Brain microvascular endothelial cell (primary cell): ENCODE measurements at regions not wholly inside any gene's neighbourhood (a gene's known extent, or its start where the extent isn't known, plus 50 kb on each side); places are given as distances from the start of the nearest gene placed in this dataset.

Experiments
- DNase-seq: peaks from one replicate; pipeline ENCODE4 v3.0.0-alpha.2; 2020
- H3K27ac ChIP-seq: fragments of 250-450 bp; sonication (Bioruptor Pico); 2 replicates; pipeline ENCODE4 v1.5.1; 2020; ENCODE audit warnings: mild to moderate bottlenecking, moderate library complexity
- H3K27me3 ChIP-seq: fragments of 250-450 bp; sonication (Bioruptor Pico); replicated peaks from 2 replicates; pipeline ENCODE4 v1.5.1; 2020; ENCODE audit warnings: mild to moderate bottlenecking
- H3K36me3 ChIP-seq: fragments of 250-450 bp; sonication (Bioruptor Pico); replicated peaks from 2 replicates; pipeline ENCODE4 v1.5.1; 2020; ENCODE audit warnings: mild to moderate bottlenecking
- H3K4me3 ChIP-seq: 2 replicates; pipeline ENCODE4 v1.5.1; 2011; ENCODE audit warnings: low read depth, mild to moderate bottlenecking, control low read depth, low read length, moderate library complexity
- in situ Hi-C: cut with HindIII; loops from 2 replicates; pipeline ENCODE4 v1.10.0; 2017; ENCODE audit warnings: low sequenced_read_pairs, low pct_ligation_motif_present
- TF ChIP-seq, protein P1 (sequence below): IDR thresholded peaks from 2 replicates; pipeline ENCODE4 v1.5.1; 2011; ENCODE audit warnings: low read depth, mild to moderate bottlenecking, moderate library complexity, low read length, control low read depth, inconsistent platforms; ENCODE audit errors: missing control alignments

DNA sequence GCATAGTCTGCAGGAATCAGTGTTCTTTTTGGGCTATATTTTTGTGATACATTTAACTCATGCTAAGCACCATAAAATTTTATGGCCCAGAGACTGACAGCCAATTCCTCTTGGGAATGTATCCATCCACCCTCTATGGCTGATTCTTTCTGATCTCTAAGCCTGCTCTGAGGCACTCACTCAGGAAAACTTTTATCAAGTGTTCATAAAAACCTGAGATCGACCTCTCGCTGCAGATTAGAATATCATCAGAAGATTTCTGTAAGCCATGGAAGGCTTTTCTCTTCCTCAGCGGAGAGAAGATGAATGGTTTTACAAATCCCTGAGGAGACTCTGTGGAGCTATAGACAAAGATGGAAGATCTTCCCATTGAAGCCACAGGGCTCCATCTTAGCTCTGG is 489.8 kb upstream of the GHITM start:
- TF ChIP-seq, protein P1, sequence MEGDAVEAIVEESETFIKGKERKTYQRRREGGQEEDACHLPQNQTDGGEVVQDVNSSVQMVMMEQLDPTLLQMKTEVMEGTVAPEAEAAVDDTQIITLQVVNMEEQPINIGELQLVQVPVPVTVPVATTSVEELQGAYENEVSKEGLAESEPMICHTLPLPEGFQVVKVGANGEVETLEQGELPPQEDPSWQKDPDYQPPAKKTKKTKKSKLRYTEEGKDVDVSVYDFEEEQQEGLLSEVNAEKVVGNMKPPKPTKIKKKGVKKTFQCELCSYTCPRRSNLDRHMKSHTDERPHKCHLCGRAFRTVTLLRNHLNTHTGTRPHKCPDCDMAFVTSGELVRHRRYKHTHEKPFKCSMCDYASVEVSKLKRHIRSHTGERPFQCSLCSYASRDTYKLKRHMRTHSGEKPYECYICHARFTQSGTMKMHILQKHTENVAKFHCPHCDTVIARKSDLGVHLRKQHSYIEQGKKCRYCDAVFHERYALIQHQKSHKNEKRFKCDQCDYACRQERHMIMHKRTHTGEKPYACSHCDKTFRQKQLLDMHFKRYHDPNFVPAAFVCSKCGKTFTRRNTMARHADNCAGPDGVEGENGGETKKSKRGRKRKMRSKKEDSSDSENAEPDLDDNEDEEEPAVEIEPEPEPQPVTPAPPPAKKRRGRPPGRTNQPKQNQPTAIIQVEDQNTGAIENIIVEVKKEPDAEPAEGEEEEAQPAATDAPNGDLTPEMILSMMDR, result no peak
- no peaks in the 10 kb centered on the region for H3K36me3 ChIP-seq
- no peak overlapping the region for H3K4me3 ChIP-seq
- in situ Hi-C loops, result no loop called here
- H3K27ac ChIP-seq, result no peak overlapping the region
- H3K27me3 ChIP-seq, result no peaks in the 10 kb centered on the region
- no peak for DNase-seq

DNA sequence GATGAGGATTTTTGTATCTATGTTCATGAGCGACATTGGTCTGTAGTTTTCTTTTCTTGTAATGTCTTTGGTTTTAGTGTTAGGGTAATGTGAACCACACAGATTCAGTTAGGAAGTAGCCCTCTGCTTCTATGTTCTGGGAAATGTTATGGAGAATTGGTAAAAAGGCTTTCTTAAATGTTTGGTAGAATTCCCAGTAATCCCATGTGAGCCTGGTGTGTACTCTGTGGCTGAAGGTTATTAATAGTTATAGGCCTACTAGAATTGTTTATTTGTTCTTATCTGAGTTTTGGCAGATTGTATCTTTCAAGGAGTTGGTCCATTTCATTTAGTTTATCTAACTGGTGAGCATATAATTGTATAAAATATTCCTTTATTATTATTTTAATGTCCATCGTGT is 484.6 kb upstream of the GHITM start:
- Histone ChIP-seq H3K4me3 (no peak overlapping the region), H3K27me3 (no peaks in the 10 kb centered on the region), H3K36me3 (no peaks in the 10 kb centered on the region), H3K27ac (no peak overlapping the region)
- in situ Hi-C loops, result no loop called here
- TF ChIP-seq, protein P1, result no peak
- no peak for DNase-seq

DNA sequence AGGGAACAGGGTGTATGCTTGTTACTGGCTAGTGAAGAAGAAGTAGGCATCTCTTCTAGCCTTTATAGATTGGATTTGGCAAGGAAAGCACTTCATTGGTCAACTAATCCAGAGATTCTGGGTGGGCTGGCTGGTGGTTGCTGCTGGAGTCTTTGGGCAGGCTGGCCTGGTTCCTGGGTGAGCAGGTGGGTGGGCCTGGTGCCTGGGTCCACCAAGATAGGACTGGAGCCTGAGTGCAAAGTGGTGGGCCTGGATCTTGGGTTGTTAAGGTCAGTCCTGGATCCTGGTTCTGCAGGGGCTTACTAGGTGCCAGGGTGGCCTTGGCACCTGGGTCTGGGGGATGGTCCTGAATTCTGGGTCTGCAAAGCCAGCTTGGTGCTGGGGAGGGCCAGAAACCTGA is 482.4 kb upstream of the GHITM start:
- no peaks in the 10 kb centered on the region for H3K27me3 ChIP-seq
- TF ChIP-seq, protein P1, result no peak
- DNase-seq, result no peak
- no peaks in the 10 kb centered on the region for H3K36me3 ChIP-seq
- in situ Hi-C loops, result no loop called here
- no peak overlapping the region for H3K27ac ChIP-seq
- no peak overlapping the region for H3K4me3 ChIP-seq

DNA sequence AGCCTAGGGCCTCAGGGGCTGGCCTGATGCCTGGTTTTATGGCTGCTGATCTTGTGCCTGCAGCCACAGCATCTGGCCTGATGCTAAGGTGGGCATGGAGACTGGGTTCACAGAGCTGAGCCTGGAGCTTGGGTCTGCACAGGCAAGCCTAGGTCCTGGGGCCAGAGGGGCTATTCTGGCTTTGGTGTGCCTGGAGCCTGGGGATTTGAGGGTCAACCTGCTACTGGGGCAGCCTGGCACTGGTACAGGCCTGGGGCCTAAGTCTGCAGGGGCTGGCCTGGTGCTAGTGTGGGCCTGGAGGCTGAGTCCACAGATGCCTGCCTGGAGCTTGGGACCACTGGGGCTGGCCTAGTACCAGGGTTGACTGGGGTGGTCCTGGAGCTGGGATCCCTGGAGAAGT is 481.8 kb upstream of the GHITM start:
- H3K36me3 ChIP-seq, result no peaks in the 10 kb centered on the region
- no peak overlapping the region for H3K27ac ChIP-seq
- H3K4me3 ChIP-seq, result no peak overlapping the region
- DNase-seq, result no peak
- no peaks in the 10 kb centered on the region for H3K27me3 ChIP-seq
- TF ChIP-seq, protein P1, result no peak
- in situ Hi-C loops, result no loop called here

DNA sequence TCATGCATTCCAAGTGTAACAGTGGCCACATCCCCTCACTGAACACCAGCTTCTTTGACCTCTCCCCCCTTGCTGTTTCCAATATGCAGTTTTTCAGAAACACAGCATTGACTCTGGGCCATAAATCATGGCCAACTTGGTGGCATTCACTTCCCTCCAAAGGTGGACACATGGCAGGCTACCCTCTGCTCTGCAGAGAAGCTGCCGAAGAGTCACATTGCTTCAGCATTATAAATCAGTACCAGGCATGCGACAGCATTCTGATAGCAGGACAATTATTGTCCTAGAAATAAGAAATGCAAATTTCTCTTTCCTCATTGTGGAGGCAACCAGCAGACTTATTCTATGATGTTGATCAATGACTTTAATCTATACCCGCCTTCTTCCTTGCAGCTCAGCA is 475.4 kb upstream of the GHITM start:
- no peak for DNase-seq
- in situ Hi-C loops, result no loop called here
- Histone ChIP-seq H3K36me3 (no peaks in the 10 kb centered on the region), H3K4me3 (no peak overlapping the region), H3K27ac (no peak overlapping the region), H3K27me3 (no peaks in the 10 kb centered on the region)
- TF ChIP-seq, protein P1, result no peak

DNA sequence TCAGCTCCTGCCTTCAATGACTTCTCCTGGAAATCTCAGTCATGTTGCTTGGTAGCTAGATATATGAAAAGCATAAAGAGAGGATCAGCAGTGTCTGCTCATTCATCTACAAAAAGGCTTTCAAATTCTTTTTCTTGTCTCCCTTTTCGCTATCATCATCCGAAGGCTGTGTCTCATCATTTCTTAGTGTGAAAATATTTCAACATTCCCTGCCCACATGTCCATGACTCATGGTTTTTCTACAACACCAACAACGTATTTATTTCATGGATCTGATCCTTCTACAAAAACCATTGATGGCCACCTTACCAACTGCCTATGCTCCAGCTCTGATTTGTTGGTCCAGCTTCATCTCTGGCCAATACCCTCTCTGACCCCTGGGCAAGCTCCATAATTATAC is 472.5 kb upstream of the GHITM start:
- in situ Hi-C loops, result no loop called here

More for the DNA sequence above, 472.5 kb upstream of the GHITM start:
- Histone ChIP-seq H3K27ac (no peak overlapping the region), H3K27me3 (no peaks in the 10 kb centered on the region), H3K4me3 (no peak overlapping the region), H3K36me3 (no peaks in the 10 kb centered on the region)
- TF ChIP-seq, protein P1, result no peak
- no peak for DNase-seq
